ENCODE measurements at regions not wholly inside any gene's neighbourhood (a gene's known extent, or its start where the extent isn't known, plus 50 kb on each side); places are given as distances from the start of the nearest gene placed in this dataset.

- no peak for TF ChIP-seq EZH2 (IDR thresholded peaks at IDR 0.05; ENCODE audit: borderline replicate concordance)
- no peak for TF ChIP-seq EZH2phosphoT487 (IDR thresholded peaks at IDR 0.05; ENCODE audit: low read depth, severe bottlenecking, unreplicated experiment)
Measured at GRCh38 chr9:81320909-81321482, 368.4 kb downstream of the TLE1 start.

Measured in hepatocyte (in vitro differentiated cells).